CD1c-positive myeloid dendritic cell (primary cell): ENCODE measurements at regions not wholly inside any gene's neighbourhood (a gene's known extent, or its start where the extent isn't known, plus 50 kb on each side); places are given as distances from the start of the nearest gene placed in this dataset.
"Not testable (repeated sequence)": the region's sequence is repeated elsewhere in the genome, so short reads cannot be mapped to it uniquely, and the experiment has no call there.

Source experiments
- DNase-seq: peaks from one replicate; pipeline ENCODE4 v3.0.0-alpha.2; 2016; ENCODE audit errors: extremely low spot score

- no peak for DNase-seq
Observed at GRCh38 chr7:91398341-91398740, 134.1 kb downstream of the FZD1 start.

- no peak for DNase-seq
Observed at GRCh38 chr7:91405092-91405788, 141.0 kb downstream of the FZD1 start.

DNA sequence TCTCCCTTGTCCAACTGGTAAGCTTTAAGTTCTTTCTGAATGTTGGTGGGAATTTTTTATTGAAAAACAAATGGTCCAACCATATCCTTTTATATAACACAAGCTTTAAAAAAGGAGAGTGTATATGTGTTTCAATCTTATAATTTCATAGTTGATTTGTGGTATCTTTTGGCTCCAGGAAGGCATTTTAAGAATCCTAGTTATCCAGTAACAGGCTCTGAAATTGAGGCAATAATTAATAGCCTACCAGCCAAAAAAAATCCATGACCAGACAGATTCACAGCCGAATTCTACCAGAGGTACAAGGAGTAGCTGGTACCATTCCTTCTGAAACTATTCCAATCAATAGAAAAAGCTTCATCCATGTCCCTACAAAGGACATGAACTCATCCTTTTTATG lies 141.6 kb downstream of the FZD1 start:
- DNase-seq: not testable (repeated sequence)

DNA sequence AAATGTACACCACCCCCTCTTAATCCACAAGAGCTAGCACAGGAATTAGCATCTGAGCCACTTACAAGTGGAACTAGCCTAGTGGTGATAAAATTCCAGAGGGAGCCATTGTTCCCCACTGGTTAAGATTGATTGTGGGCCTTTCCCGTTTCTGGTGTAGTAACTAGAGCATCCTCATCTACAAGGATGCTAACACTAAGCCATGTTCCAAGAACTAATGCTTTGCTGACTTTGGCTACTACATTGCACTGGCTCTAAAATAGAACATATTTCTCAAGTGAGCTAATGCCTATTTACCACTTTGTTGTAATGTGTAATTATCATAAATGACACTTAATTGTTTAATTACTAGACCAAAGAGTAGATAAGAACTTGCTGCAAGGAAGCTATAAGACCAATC lies 143.7 kb downstream of the FZD1 start:
- DNase-seq: no peak

DNA sequence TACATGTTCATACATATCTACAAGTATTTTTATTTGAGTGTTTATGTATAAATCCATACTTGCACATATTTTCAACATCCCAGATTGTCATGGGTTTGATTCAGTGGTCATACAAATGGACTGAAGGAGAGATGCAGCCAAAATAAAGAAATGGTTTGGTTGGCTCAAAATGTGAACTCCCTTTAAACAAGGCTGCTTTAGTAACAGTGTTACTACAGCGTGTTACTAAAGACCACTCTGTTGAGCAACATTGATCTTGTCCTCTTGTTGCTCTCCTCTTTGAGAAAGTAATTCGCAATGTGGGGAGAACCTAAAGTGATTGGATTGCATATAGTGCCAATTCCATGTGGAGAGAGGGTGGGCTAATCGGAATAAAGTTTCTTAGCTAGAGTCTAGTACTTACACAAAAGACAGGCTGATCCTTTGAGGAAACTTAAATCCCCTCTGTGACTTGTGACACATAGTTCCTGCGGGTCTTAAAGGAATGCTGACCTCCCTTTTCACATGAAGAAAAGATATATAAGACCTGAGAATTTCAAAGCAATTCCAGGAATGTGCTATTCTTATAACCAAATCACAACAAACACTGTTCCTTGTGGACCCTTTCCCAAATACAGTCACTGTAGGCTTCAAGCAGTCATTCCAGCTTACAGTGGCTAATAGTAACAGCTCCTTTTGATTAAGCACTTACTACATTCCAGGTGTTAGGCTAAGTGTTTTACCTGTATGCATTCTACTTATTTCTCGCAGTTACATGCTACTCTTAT lies 144.3 kb downstream of the FZD1 start:
- no peak for DNase-seq

- no peak for DNase-seq
Observed at GRCh38 chr7:91411060-91411459, 146.8 kb downstream of the FZD1 start.

DNA sequence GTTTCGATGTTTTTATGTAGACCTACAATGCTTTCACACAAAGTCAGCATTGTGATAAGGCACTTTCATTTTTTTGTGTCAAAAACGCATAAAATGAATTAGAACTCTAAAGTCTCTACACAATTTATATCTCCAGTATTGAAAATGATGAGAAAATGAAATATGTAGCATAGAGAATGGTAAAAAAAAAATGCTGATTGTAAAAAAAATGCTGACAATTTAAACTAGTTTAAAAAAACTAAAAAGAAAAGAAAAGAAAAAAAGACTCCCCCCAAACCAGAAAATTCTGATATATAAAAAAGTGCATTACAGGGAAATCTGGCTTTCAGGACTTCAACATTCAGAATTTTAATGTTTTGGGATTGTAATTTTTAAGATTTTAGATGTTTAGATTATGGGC lies 148.1 kb downstream of the FZD1 start:
- no peak for DNase-seq

DNA sequence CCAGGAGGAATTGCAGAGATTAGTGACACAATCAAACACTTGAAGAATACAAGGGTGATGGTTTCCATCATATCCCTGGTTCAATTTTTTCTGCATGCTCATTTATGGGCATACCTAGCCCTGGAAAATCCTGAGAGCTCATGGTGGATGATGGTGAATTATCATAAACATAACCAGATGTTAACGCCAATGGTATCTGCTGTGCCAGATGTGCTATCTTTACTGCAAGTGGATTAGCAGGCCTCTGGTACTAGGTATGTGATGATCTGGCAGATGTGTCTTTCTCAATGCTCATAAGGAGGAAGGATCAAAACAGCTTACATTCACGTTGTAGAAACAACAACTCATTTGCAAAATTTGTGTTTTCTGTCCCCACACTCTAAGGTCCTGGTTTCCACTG lies 150.5 kb downstream of the FZD1 start:
- no peak for DNase-seq

DNA sequence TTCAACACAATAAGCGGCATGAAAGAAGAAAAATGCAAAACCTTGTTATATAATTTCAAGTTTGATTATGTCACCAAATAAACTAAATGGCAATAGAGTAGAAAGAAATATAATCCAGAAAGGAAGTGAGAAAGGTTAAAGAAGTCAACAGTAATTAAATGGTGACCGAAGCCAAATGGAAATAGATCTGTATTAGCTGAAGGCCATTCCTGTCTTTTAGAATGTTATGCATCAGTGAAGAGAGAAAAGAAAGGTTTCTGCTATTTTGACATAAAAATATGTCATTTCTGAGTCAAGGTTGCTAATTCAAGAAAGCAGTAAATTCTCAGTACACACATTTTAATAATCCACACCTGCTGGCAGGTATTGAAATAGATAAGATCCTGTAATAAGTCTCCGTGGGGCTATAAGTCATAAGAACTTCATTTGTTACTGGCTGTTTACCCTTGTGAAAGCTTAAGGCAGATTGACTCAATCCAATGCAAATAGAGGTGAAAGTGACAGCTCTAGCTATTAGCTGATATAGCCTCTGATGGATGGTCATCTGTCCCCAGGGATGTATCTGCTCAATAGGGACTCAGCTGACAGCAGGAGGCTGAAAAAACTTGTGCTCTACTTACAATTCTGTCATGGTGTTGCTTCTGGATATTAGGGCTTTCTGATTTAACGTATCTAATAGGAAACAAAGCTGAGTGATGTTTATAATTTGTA lies 152.1 kb downstream of the FZD1 start:
- no peak for DNase-seq

DNA sequence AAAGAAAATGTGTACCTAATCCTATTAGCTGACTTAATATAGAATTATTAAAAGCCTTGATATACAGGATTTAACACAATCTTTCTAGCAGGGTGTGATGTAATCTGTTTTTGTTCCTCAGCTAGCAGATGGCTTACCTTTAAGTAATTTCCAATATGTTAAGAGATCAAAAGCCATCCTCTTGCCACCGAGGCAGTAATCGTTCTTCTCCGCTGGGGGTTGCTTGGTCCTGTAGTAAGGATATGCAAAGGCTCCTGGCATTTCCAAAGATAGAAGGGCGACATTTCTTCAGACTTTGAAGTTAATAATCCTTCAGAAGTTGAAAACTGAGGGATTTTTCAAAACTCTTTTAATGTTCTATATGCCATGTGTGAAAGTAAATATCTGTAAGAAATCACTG lies 156.4 kb downstream of the FZD1 start:
- no peak for DNase-seq

- no peak for DNase-seq
Observed at GRCh38 chr7:91421018-91421417, 156.8 kb downstream of the FZD1 start.

DNA sequence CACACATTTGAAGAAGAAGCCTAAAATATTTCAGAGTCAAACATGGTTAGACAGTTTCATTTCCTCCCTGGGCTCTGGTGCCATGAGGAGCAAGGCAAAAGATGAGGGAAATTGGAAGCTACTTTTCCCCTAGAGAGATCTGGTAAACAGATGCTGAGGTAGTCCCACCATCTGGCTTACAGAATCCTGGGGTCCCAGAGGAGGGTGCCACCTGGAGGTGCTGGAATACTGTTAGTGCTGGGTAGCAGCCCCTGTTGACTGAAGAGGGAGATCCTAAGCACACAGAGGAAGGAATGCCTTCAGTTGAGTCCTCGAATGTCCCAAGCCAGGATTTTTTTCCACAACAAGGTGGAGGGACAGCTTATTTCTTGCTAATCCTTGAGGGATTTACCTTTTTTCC lies 160.1 kb downstream of the FZD1 start:
- DNase-seq: no peak

DNA sequence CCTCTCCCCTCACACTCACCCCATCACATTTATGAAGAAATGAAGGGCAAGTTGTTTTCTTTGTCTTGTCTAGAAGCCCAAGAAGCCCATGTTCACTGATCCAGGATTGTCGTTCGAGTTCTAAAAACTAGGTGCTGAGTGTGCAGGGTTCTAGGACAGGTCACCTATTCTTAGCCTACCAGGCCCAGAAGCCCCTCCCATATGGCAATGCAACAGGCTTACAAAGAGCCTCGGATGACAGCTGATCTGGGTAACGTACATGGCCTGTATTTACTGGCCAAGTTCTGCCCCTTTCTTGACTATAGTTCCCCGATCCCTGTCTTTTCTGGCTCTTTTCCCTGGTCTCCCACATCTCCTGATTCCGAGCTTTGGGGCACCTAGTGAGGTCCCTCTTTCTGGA lies 160.9 kb downstream of the FZD1 start:
- no peak for DNase-seq

DNA sequence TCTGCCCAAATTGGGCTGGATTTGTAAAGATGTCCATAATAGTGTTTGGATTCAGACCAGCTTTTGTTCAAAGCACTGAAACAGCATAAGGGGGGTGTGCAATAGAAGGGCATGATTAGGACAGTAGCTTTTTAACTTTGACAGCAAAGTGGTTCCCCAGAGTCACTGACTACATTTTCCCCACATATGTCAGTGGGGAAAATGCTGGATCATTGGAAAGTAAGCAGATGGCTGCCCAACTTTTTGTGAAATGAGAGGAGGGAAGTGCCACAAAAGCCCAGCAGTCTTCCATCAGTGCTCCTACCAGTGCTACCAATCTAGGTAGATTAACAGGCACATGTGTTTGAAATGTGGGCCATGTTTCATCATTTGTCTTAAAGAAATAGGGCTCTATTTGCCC lies 162.8 kb downstream of the FZD1 start:
- DNase-seq: no peak

- DNase-seq: no peak
Observed at GRCh38 chr7:91431601-91432000, 167.4 kb downstream of the FZD1 start.

DNA sequence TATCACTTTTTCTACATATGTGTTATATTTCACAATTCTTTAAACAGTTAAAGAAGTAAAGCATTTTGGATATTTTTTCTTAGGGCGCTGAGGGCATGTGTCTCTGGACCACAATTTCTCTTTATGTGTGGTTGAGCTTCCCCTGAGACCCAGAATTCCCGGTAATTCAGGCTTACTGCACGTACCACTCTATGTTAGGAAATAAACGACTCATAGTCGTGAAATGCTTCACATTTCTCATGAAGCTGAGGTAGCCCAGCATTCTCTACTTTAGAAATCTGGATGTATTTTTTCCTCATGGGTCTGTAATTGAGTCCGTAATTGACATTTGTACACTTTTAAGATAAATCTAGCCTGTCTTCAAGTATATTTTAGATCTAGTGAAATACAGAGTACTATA lies 170.6 kb downstream of the FZD1 start:
- DNase-seq: no peak

- DNase-seq: no peak
Observed at GRCh38 chr7:91435381-91436059, 171.3 kb downstream of the FZD1 start.

DNA sequence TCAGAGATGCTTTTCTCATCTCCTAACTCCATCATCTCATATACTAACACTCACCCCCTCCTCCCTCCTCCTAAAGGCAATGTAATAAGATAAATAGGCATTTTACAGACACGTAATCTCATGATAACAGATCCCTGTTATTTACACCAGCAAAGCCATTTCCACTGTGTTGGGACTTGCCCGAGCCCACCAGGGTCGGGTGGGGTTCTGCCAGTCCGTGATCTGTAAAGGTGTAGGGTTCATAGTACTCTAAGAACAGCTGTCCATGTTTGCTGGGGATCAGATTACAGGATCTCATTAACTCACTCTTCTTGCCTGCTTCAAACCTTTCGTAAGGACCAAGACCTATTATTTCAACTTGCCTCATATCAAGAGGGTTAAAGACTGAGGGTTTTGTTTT lies 172.4 kb downstream of the FZD1 start:
- DNase-seq: no peak

- DNase-seq: not testable (repeated sequence)
Observed at GRCh38 chr7:91440198-91440597, 176.0 kb downstream of the FZD1 start.

- DNase-seq: no peak
Observed at GRCh38 chr7:91443862-91444261, 179.6 kb downstream of the FZD1 start.

- no peak for DNase-seq
Observed at GRCh38 chr7:91446819-91447218, 182.6 kb downstream of the FZD1 start.

- DNase-seq: no peak
Observed at GRCh38 chr7:91455411-91455810, 191.2 kb downstream of the FZD1 start.
